GM12878 (cell line): ENCODE measurements at regions not wholly inside any gene's neighbourhood (a gene's known extent, or its start where the extent isn't known, plus 50 kb on each side); places are given as distances from the start of the nearest gene placed in this dataset.

ENCODE experiments used
- ATAC-seq: fragments of 200-7000 bp; cut with Tn5 transposase; 3 replicates; pipeline ENCODE4 v1.9.1; 2020; ENCODE audit warnings: mild to moderate bottlenecking, moderate library complexity
- BruUV-seq: library from RNA; stranded (reverse); fragments of 400-500 nt; replicated peaks from 2 replicates; lab custom pipeline; 2021; lab: Mats Ljungman, UMichigan
- CTCF ChIA-PET: fragments of 300-600 bp; sonication (Branson Sonifier 250); formaldehyde crosslinking; extraction: SDS; loops from one replicate; lab custom pipeline; 2021; ENCODE audit warnings: inconsistent platforms; lab: Yijun Ruan, JAX
- POLR2A ChIA-PET: fragments of 350-600 bp; formaldehyde crosslinking; extraction: SDS; loops from one replicate; lab custom pipeline; 2021; ENCODE audit warnings: inconsistent platforms; lab: Charles Lee
- RAD21 ChIA-PET: fragments of 300-600 bp; sonication (Branson Sonifier 250); formaldehyde crosslinking; loops from one replicate; lab custom pipeline; 2023; ENCODE audit warnings: antibody characterized with exemption; ENCODE audit not compliant: unreplicated experiment; lab: Charles Lee
- SMC1A ChIA-PET: fragments of 300-600 bp; sonication (Branson Sonifier 250); formaldehyde crosslinking; loops from one replicate; lab custom pipeline; 2023; ENCODE audit not compliant: unreplicated experiment, uncharacterized antibody; lab: Charles Lee
- DNase-seq: peaks from one replicate; pipeline ENCODE4 v3.0.0-alpha.2; 2011; ENCODE audit warnings: low read depth, low spot score
- FAIRE-seq: peaks from 3 replicates; lab custom pipeline; 2011; peaks lifted over from hg19 to GRCh38; lab: Jason Lieb, UNC
- H2AFZ ChIP-seq: 2 replicates; pipeline ENCODE4 v1.6.0; 2011; ENCODE audit warnings: low read depth, low read length, control low read depth; ENCODE audit not compliant: control insufficient read depth
- H3K27ac ChIP-seq: 2 replicates; pipeline ENCODE4 v1.5.1; 2011; ENCODE audit warnings: control low read depth; ENCODE audit not compliant: control insufficient read depth, insufficient read depth
- H3K27me3 ChIP-seq, 2 experiments: replicated peaks in 1 of 2; 2 replicates each; pipeline versions ENCODE4 v1.6.0 to v1.6.1; 2011; ENCODE audit warnings: low read length in 1 of 2; ENCODE audit not compliant: control insufficient read depth in 2 of 2, insufficient read depth in 2 of 2
- H3K36me3 ChIP-seq, 2 experiments: 2 replicates each; pipeline ENCODE4 v1.5.1; 2011; ENCODE audit warnings: low read length in 1 of 2; ENCODE audit not compliant: control insufficient read depth in 2 of 2, insufficient read depth in 2 of 2
- H3K4me1 ChIP-seq: 2 replicates; pipeline ENCODE4 v1.6.1; 2011; ENCODE audit warnings: mild to moderate bottlenecking, low read length, moderate library complexity, mixed read lengths; ENCODE audit not compliant: control insufficient read depth, insufficient read depth
- H3K4me2 ChIP-seq: 2 replicates; pipeline ENCODE4 v1.6.0; 2011; ENCODE audit warnings: control low read depth; ENCODE audit not compliant: control insufficient read depth, insufficient read depth
- H3K4me3 ChIP-seq: fragments of 200-600 bp; sonication (generic); 2 replicates; pipeline ENCODE4 v1.5.1; 2016
- H3K79me2 ChIP-seq: 2 replicates; pipeline ENCODE4 v1.6.0; 2011; ENCODE audit warnings: low read length; ENCODE audit not compliant: control insufficient read depth, insufficient read depth
- H3K9ac ChIP-seq: 2 replicates; pipeline ENCODE4 v1.8.0; 2011; ENCODE audit warnings: low read length, control low read depth, mixed read lengths; ENCODE audit not compliant: control insufficient read depth, insufficient read depth
- H3K9me3 ChIP-seq: replicated peaks from 3 replicates; pipeline ENCODE4 v1.5.1; 2011; ENCODE audit warnings: mild to moderate bottlenecking, low read length; ENCODE audit not compliant: control insufficient read depth, insufficient read depth
- H4K20me1 ChIP-seq: 2 replicates; pipeline ENCODE4 v1.6.0; 2011; ENCODE audit not compliant: control insufficient read depth, insufficient read depth
- CUX1 ChIP-seq: IDR thresholded peaks from 2 replicates; pipeline ENCODE4 v1.6.1; 2012; ENCODE audit warnings: improper control_type of control experiment, low read depth, low read length; ENCODE audit not compliant: insufficient replicate concordance
- HSF1 ChIP-seq: fragments of 150-350 bp; IDR thresholded peaks from 2 replicates; pipeline ENCODE4 v1.6.1; 2014; ENCODE audit warnings: mild to moderate bottlenecking, low read depth, low read length
- MEF2A ChIP-seq: IDR thresholded peaks from 2 replicates; pipeline ENCODE4 v1.6.1; 2011; ENCODE audit warnings: low read depth, mild to moderate bottlenecking, low read length, moderate library complexity; ENCODE audit not compliant: insufficient read depth
- RELB ChIP-seq: fragments of 450-650 bp; IDR thresholded peaks from 2 replicates; pipeline ENCODE4 v1.6.1; 2017; ENCODE audit warnings: low read depth, mild to moderate bottlenecking, moderate library complexity
- RFX5 ChIP-seq: IDR thresholded peaks from 2 replicates; pipeline ENCODE4 v1.6.1; 2011; ENCODE audit warnings: low read depth, low read length, improper control_type of control experiment
- TAF1 ChIP-seq: IDR thresholded peaks from 2 replicates; pipeline ENCODE4 v1.6.1; 2011; ENCODE audit warnings: mild to moderate bottlenecking, low read depth, low read length, borderline replicate concordance
- TARDBP ChIP-seq: IDR thresholded peaks from 2 replicates; pipeline ENCODE4 v1.6.1; 2016; ENCODE audit warnings: borderline replicate concordance
- in situ Hi-C: fragments of 300-500 bp; cut with MboI; formaldehyde crosslinking; loops from 9 replicates; pipeline ENCODE4 v1.14.3; 2018; ENCODE audit warnings: mixed read lengths
- intact Hi-C: fragments of 100-400 bp; cut with micrococcal nuclease; formaldehyde crosslinking; loops from one replicate; pipeline ENCODE4 v1.14.2; 2022; ENCODE audit not compliant: unreplicated experiment

- TF ChIP-seq CUX1, result no peak
These were observed 255.4 kb downstream of the ARPP21 start (continued) for GRCh38 chr3:35894735-35895134.

GRCh38 chr3:35899245-35899644, 259.9 kb downstream of the ARPP21 start:
- Histone ChIP-seq H3K79me2 (no peaks in the 10 kb centered on the region), H3K9ac (no peak overlapping the region), H3K27ac (no peak overlapping the region), H3K9me3 (no peaks in the 10 kb centered on the region), H3K4me2 (no peak overlapping the region), H4K20me1 (no peaks in the 10 kb centered on the region), H3K27me3 (no peaks in the 10 kb centered on the region), H3K4me1 (no peaks in the 10 kb centered on the region), H3K4me3 (no peak overlapping the region), H3K36me3 (no peaks in the 10 kb centered on the region), H2AFZ (no peak overlapping the region)
- ATAC-seq (no peak), FAIRE-seq (no peak), DNase-seq (no peak)
- SMC1A ChIA-PET, result interaction anchor here (0.8 kb wide), 1 partner anchor 10 kb away, joined by 3 read pairs; no protein-coding TSS in a partner anchor
- in situ Hi-C loops, result no loop called here
- intact Hi-C loops, result no loop called here
- RAD21 ChIA-PET, result no interaction called here
- CTCF ChIA-PET, result interaction anchor here (2.8 kb wide), 1 partner anchor 9 kb away, joined by 17 read pairs; no protein-coding TSS in a partner anchor
- POLR2A ChIA-PET, result no interaction called here
- BruUV-seq, result no TSS peak
- TF ChIP-seq CUX1 (no peak), HSF1 (no peak), RFX5 (no peak), TARDBP (no peak), RELB (no peak), TAF1 (no peak), MEF2A (no peak)
